ENCODE measurements at regions not wholly inside any gene's neighbourhood (a gene's known extent, or its start where the extent isn't known, plus 50 kb on each side); places are given as distances from the start of the nearest gene placed in this dataset.

DNA sequence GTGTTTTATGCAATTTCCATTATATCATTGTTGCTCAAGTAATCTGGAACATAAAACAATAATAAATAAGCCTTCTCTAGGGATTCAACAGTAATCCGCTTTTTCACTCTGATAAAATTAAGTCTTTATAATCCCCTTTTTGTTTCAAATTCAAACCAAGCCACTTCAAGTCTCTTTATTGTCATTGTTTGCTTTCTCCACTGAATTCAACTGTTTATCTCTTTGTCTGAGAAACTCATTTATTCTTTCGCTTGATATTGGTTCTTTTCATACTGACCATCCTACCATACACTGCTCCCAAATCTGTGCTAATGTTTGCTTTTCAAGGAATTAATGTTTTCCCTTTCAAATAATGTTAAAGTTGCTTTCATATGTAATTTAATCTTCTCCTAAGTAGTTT is 550.4 kb upstream of the PCDH15 start:
- no peaks in the 10 kb centered on the region for H3K36me3 ChIP-seq
- TF ChIP-seq POLR2AphosphoS5 (IDR thresholded peaks at IDR 0.05; ENCODE audit: insufficient read depth in 1 of 2, low read depth in 1 of 2) = no peak
- no peak for TF ChIP-seq POLR2A (IDR thresholded peaks at IDR 0.05)
- TF ChIP-seq, protein P1, sequence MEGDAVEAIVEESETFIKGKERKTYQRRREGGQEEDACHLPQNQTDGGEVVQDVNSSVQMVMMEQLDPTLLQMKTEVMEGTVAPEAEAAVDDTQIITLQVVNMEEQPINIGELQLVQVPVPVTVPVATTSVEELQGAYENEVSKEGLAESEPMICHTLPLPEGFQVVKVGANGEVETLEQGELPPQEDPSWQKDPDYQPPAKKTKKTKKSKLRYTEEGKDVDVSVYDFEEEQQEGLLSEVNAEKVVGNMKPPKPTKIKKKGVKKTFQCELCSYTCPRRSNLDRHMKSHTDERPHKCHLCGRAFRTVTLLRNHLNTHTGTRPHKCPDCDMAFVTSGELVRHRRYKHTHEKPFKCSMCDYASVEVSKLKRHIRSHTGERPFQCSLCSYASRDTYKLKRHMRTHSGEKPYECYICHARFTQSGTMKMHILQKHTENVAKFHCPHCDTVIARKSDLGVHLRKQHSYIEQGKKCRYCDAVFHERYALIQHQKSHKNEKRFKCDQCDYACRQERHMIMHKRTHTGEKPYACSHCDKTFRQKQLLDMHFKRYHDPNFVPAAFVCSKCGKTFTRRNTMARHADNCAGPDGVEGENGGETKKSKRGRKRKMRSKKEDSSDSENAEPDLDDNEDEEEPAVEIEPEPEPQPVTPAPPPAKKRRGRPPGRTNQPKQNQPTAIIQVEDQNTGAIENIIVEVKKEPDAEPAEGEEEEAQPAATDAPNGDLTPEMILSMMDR (IDR thresholded peaks at IDR 0.05) = no peak
- H3K9me3 ChIP-seq = no peaks in the 10 kb centered on the region
- no peak overlapping the region for H3K4me3 ChIP-seq
- no peak for DNase-seq (ENCODE audit: extremely low spot score in 2 of 2)
- H3K4me1 ChIP-seq = no peaks in the 10 kb centered on the region
- intact Hi-C loops (cut with DNase I) = no loop called here
- H3K27ac ChIP-seq = no peak overlapping the region
- H3K27me3 ChIP-seq = no peaks in the 10 kb centered on the region

GRCh38 chr10:55348534-55348933 is 547.5 kb upstream of the PCDH15 start:
- H3K27ac ChIP-seq = no peak overlapping the region
- H3K36me3 ChIP-seq = no peaks in the 10 kb centered on the region
- TF ChIP-seq POLR2A (IDR thresholded peaks at IDR 0.05) = no peak
- TF ChIP-seq, protein P1 (IDR thresholded peaks at IDR 0.05) = no peak
- no peak for TF ChIP-seq POLR2AphosphoS5 (IDR thresholded peaks at IDR 0.05; ENCODE audit: insufficient read depth in 1 of 2, low read depth in 1 of 2)
- H3K27me3 ChIP-seq = no peaks in the 10 kb centered on the region
- H3K4me3 ChIP-seq = no peak overlapping the region
- no peak for DNase-seq (ENCODE audit: extremely low spot score in 2 of 2)
- intact Hi-C loops (cut with DNase I) = no loop called here
- H3K9me3 ChIP-seq = no peaks in the 10 kb centered on the region
- H3K4me1 ChIP-seq = no peaks in the 10 kb centered on the region

DNA sequence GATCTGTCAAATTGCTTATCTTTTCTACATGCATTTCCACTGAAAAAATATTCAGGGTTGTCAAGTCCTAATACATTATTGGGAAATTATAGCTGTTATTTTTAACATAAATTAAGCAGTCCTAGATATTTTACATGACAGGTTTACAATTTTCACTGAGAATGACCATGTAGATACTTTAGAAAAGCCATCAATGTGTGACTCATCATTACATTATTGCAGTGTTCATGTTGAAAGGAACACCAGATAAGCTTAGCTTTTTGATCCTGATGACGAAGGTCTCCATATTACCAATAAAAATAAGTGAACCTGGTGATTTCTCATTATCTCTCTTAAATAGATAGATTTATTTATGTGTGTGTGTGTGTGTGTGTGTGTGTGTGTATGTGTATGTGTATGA is 529.5 kb upstream of the PCDH15 start:
- Histone ChIP-seq H3K36me3 (no peaks in the 10 kb centered on the region), H3K4me3 (no peak overlapping the region), H3K4me1 (no peaks in the 10 kb centered on the region), H3K9me3 (no peaks in the 10 kb centered on the region), H3K27me3 (no peaks in the 10 kb centered on the region), H3K27ac (no peak overlapping the region)
- TF ChIP-seq POLR2A (IDR thresholded peaks at IDR 0.05) (no peak), POLR2AphosphoS5 (IDR thresholded peaks at IDR 0.05; ENCODE audit: insufficient read depth in 1 of 2, low read depth in 1 of 2) (no peak)
- TF ChIP-seq, protein P1 (IDR thresholded peaks at IDR 0.05) = no peak
- intact Hi-C loops (cut with DNase I) = no loop called here
- no peak for DNase-seq (ENCODE audit: extremely low spot score in 2 of 2)

DNA sequence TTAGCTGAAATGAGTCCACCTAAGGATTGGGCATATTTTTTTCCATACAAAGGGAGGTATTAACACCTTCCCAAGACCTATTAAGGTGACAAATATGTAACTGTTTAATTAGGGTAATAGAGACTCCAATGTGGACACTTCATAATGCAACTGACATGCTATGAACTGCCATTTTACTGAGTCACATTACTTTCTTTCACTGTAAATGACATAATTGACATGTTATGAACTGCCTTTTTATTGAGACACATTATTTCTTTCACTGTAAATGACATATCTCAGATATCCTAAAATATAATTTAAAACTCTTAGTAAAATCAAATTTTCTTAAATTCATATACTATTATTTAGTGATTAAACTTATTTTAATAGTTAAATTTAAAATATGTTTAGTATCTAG is 528.8 kb upstream of the PCDH15 start:
- intact Hi-C loops (cut with DNase I) = no loop called here
- no peaks in the 10 kb centered on the region for H3K4me1 ChIP-seq
- H3K27ac ChIP-seq = no peak overlapping the region
- no peaks in the 10 kb centered on the region for H3K36me3 ChIP-seq
- TF ChIP-seq, protein P1 (IDR thresholded peaks at IDR 0.05) = no peak
- TF ChIP-seq POLR2AphosphoS5 (IDR thresholded peaks at IDR 0.05; ENCODE audit: insufficient read depth in 1 of 2, low read depth in 1 of 2) (no peak), POLR2A (IDR thresholded peaks at IDR 0.05) (no peak)
- H3K27me3 ChIP-seq = no peaks in the 10 kb centered on the region
- DNase-seq (ENCODE audit: extremely low spot score in 2 of 2) = no peak
- no peak overlapping the region for H3K4me3 ChIP-seq
- H3K9me3 ChIP-seq = no peaks in the 10 kb centered on the region

DNA sequence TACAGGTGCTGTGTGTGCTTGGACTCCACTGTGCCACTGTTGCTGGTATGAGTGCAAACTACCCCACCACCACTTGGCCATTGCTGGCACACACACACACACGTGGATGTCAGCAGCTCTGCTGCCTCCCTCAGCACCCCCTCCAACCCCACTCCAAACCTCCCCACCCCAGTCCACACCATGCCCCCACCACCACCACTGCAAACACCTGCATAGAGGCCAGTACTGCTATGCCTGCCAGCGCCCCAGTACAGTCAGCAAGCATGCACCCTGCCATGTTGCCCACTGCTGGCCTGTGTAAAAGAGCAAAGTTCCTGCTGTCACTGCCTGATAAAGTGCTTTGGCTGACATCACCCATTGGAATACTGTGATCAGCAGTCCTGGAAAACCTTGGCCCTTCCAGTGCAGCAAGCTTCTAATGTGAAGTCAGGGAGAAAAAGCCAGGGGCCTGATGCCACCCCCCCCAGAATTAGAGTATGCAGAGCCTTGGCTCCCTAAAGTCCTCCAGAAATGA is 519.2 kb upstream of the PCDH15 start:
- intact Hi-C loops (cut with DNase I) = no loop called here
- H3K27ac ChIP-seq = no peak overlapping the region
- no peak overlapping the region for H3K4me3 ChIP-seq
- TF ChIP-seq, protein P1 (IDR thresholded peaks at IDR 0.05) = no peak
- TF ChIP-seq POLR2AphosphoS5 (IDR thresholded peaks at IDR 0.05; ENCODE audit: insufficient read depth in 1 of 2, low read depth in 1 of 2) (no peak), POLR2A (IDR thresholded peaks at IDR 0.05) (no peak)
- H3K27me3 ChIP-seq = no peaks in the 10 kb centered on the region
- no peaks in the 10 kb centered on the region for H3K4me1 ChIP-seq
- DNase-seq (ENCODE audit: extremely low spot score in 2 of 2) = no peak
- no peaks in the 10 kb centered on the region for H3K36me3 ChIP-seq
- no peaks in the 10 kb centered on the region for H3K9me3 ChIP-seq

Measured in vagina (tissue), 2 donors.